ENCODE measurements at regions not wholly inside any gene's neighbourhood (a gene's known extent, or its start where the extent isn't known, plus 50 kb on each side); places are given as distances from the start of the nearest gene placed in this dataset.

GRCh38 chr5:3092211-3092610, 340.7 kb upstream of the IRX2 start:
- TF ChIP-seq POLR2AphosphoS5 (IDR thresholded peaks at IDR 0.05; ENCODE audit: low read depth, low read length) (no peak), REST (IDR thresholded peaks at IDR 0.05; ENCODE audit: insufficient read depth in 1 of 2, low read depth in 2 of 2, low read length in 1 of 2) (no peak)

Measured in Panc1 (cell line).